HFFc6 (cell line): ENCODE measurements at regions not wholly inside any gene's neighbourhood (a gene's known extent, or its start where the extent isn't known, plus 50 kb on each side); places are given as distances from the start of the nearest gene placed in this dataset.

Source experiments
- DNase-seq: peaks from one replicate; pipeline ENCODE4 v3.0.0-alpha.2; 2018
- H3K27ac Mint-ChIP-seq: 2 replicates; pipeline ENCODE4 v1.8.0; 2020; ENCODE audit warnings: mild to moderate bottlenecking, mixed read lengths
- H3K27me3 Mint-ChIP-seq: 2 replicates; pipeline ENCODE4 v1.8.0; 2021; ENCODE audit warnings: mild to moderate bottlenecking, moderate library complexity, mixed read lengths; ENCODE audit not compliant: insufficient read depth
- H3K36me3 Mint-ChIP-seq: 2 replicates; pipeline ENCODE4 v1.8.0; 2021; ENCODE audit warnings: low read depth, mixed read lengths
- H3K4me1 Mint-ChIP-seq: 2 replicates; pipeline ENCODE4 v1.8.0; 2020; ENCODE audit warnings: low read depth, mixed read lengths
- H3K4me3 Mint-ChIP-seq: 2 replicates; pipeline ENCODE4 v1.8.0; 2020; ENCODE audit warnings: mild to moderate bottlenecking, moderate library complexity, mixed read lengths
- H3K9me3 Mint-ChIP-seq: 2 replicates; pipeline ENCODE4 v1.8.0; 2020; ENCODE audit warnings: mild to moderate bottlenecking, mixed read lengths
- TF ChIP-seq, protein P1 (sequence below): fragments of 200-600 bp; sonication (generic); IDR thresholded peaks from 2 replicates; pipeline ENCODE4 v1.5.0; 2021; ENCODE audit warnings: antibody characterized with exemption, mild to moderate bottlenecking

GRCh38 chr12:89215196-89215595, 137.1 kb downstream of the DUSP6 start:
- TF ChIP-seq, protein P1, sequence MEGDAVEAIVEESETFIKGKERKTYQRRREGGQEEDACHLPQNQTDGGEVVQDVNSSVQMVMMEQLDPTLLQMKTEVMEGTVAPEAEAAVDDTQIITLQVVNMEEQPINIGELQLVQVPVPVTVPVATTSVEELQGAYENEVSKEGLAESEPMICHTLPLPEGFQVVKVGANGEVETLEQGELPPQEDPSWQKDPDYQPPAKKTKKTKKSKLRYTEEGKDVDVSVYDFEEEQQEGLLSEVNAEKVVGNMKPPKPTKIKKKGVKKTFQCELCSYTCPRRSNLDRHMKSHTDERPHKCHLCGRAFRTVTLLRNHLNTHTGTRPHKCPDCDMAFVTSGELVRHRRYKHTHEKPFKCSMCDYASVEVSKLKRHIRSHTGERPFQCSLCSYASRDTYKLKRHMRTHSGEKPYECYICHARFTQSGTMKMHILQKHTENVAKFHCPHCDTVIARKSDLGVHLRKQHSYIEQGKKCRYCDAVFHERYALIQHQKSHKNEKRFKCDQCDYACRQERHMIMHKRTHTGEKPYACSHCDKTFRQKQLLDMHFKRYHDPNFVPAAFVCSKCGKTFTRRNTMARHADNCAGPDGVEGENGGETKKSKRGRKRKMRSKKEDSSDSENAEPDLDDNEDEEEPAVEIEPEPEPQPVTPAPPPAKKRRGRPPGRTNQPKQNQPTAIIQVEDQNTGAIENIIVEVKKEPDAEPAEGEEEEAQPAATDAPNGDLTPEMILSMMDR: no peak
- Mint-ChIP-seq H3K4me1 (peaks cover 26% of the 10 kb centered on the region), H3K36me3 (no peaks in the 10 kb centered on the region), H3K27ac (no peak overlapping the region), H3K9me3 (no peaks in the 10 kb centered on the region), H3K4me3 (no peak overlapping the region), H3K27me3 (no peaks in the 10 kb centered on the region; the same call in 1 of the 2 replicates)
- no peak for DNase-seq

DNA sequence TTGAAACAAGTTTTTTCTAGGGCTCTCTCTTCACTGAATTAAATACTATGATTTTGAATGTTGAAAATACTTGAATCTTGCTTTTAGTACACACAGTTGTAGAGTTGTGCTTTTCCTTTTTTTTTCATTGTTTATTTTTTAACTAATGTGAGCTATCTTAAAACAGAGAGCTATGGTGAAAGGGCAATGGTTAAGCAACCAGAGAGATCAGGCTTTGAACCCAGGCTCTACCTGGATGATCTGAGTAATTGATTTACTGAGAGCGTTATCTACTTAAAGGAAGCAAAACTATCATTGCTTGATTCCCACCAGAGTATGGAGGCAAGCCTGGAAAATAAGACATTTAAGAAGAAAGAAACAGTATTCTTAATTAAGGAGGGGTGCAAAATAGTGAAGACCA, 138.6 kb downstream of the DUSP6 start:
- Mint-ChIP-seq H3K9me3 (no peaks in the 10 kb centered on the region), H3K36me3 (no peaks in the 10 kb centered on the region), H3K27ac (no peak overlapping the region), H3K27me3 (no peaks in the 10 kb centered on the region; the same call in 1 of the 2 replicates), H3K4me3 (no peak overlapping the region), H3K4me1 (peaks cover 29% of the 10 kb centered on the region)
- DNase-seq: no peak
- TF ChIP-seq, protein P1: no peak

DNA sequence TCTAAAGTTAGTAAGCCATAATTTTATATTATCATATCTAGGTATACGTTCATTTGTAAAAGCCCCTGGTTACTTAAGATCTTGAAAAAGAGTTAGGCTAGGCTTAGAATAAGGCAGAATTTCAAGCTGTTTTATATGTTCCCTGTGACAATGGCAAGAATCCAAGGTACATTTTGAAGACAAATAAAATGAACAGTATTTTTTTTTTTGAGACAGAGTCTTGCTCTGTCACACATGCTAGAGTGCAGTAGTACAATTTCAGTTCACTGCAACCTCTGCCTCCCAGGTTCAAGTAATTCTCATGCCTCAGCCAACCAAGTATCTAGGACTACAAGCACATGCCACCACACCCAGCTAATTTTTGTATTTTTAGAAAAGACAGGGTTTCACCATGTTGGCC, 139.2 kb downstream of the DUSP6 start:
- Mint-ChIP-seq H3K4me1 (peaks cover 34% of the 10 kb centered on the region), H3K27me3 (no peaks in the 10 kb centered on the region; the same call in 1 of the 2 replicates), H3K36me3 (no peaks in the 10 kb centered on the region), H3K9me3 (no peaks in the 10 kb centered on the region), H3K4me3 (no peak overlapping the region), H3K27ac (no peak overlapping the region)
- TF ChIP-seq, protein P1: no peak
- DNase-seq: no peak

DNA sequence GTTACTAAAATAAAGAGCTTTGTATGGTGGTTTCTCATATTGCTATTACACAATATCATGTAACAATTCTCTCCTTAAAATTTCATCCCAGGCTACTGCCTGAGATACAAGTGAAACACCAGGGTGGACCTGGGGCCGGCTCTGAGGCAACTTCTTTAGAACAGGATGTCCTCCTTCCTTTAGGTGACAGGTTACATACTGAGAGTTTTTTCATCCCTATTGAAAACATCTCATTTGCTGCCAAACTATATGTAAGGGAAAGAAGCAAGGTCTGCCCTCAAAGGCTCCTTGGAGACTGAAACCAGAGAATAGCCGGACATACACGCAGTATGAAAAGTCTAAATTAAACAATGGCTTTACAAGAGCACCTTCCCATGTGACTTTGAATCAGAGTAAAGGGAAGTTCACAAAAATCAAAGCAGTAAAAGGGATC, 139.9 kb downstream of the DUSP6 start:
- no peak for DNase-seq
- TF ChIP-seq, protein P1: no peak
- Mint-ChIP-seq H3K27ac (no peak overlapping the region), H3K4me1 (peaks cover 31% of the 10 kb centered on the region), H3K9me3 (no peaks in the 10 kb centered on the region), H3K4me3 (no peak overlapping the region), H3K36me3 (no peaks in the 10 kb centered on the region), H3K27me3 (no peaks in the 10 kb centered on the region; the same call in 1 of the 2 replicates)

GRCh38 chr12:89211456-89211855, 140.8 kb downstream of the DUSP6 start:
- H3K4me3 Mint-ChIP-seq: no peak overlapping the region
- peaks cover 25% of the 10 kb centered on the region for H3K4me1 Mint-ChIP-seq
- H3K36me3 Mint-ChIP-seq: no peaks in the 10 kb centered on the region
- TF ChIP-seq, protein P1: no peak
- DNase-seq: peak; percentile 4
- no peaks in the 10 kb centered on the region for H3K9me3 Mint-ChIP-seq
- H3K27me3 Mint-ChIP-seq: peaks cover 2% of the 10 kb centered on the region; the same call in 1 of the 2 replicates
- H3K27ac Mint-ChIP-seq: no peak overlapping the region

DNA sequence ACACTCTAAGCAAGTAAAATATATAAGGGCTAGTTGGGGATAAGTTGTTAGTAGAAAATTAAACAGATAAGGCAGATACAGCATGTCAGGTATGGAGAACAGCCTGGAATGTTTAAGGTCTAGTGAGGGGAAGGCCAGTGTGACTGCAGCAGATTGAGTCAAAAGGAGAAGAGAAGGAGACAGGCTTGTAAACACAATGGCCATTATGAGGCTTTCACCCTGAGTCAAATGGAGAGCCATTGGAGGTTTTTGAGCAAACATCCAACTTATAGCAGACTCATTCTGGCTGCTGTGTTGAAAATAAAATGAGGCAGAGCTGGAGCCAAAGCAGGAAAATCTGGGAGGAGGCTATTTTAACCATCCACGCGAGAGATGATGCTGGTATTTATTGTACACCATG, 142.0 kb downstream of the DUSP6 start:
- H3K4me1 Mint-ChIP-seq: peaks cover 25% of the 10 kb centered on the region
- no peaks in the 10 kb centered on the region for H3K9me3 Mint-ChIP-seq
- no peaks in the 10 kb centered on the region for H3K36me3 Mint-ChIP-seq
- no peak overlapping the region for H3K27ac Mint-ChIP-seq
- H3K27me3 Mint-ChIP-seq: peaks cover 2% of the 10 kb centered on the region; the same call in 1 of the 2 replicates
- no peak for DNase-seq
- TF ChIP-seq, protein P1: no peak
- no peak overlapping the region for H3K4me3 Mint-ChIP-seq
